ENCODE measurements at regions not wholly inside any gene's neighbourhood (a gene's known extent, or its start where the extent isn't known, plus 50 kb on each side); places are given as distances from the start of the nearest gene placed in this dataset.

DNA sequence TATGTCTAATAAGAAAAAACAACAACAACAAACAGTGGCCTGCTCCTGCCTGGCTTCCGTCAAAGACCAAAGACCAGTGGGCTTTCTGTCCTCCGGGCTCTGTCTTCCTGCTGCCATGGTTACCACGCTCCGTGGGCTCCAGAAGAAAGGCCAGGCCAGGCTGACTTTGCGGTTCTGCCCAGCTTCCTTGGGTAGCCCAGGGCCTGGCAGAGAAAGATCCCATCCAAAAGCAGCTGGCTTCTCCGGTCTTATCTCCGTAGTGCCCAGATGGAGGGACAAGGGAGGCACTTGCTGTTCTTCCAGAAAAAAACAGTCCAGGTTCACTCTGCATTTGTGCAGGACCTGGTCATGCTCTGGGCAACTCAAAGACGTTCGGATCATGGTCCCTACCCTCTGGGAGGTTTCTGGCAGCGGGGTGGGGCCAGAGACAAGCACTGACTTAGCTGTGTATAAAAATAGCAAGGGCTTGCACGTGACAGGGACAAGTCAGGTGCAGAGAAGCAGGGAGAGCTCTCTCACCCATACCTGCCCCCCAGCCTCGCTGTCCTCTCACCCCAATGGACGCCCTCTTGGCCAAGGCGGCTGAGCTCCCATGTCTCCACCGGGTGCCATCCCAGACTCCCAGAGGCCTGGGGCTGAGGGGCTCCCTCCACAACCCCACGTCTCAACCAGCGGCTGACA lies 212.2 kb downstream of the C9orf50 start:
- Histone ChIP-seq H3K4me1 (replicated peaks in 1 of 4; ENCODE audit: control insufficient read depth in 3 of 4, insufficient read depth in 4 of 4, low read length in 3 of 4) (peaks cover 0 to 25% (median 15%) of the 10 kb centered on the region in 4 experiments; a peak in 6 of 7 replicates), H3K4me3 (ENCODE audit: extremely low read depth in 1 of 4, insufficient read depth in 2 of 4, low read depth in 3 of 4, low read length in 4 of 4) (no peak overlapping the region), H4K20me1 (replicated peaks in 1 of 2; ENCODE audit: control insufficient read depth in 1 of 2, insufficient read depth in 2 of 2, low read length in 2 of 2) (peaks cover 0 to 4% of the 10 kb centered on the region in 2 experiments), H4K8ac (ENCODE audit: extremely low read depth, insufficient read depth, low read length) (no peak overlapping the region), H3K18ac (ENCODE audit: extremely low read depth, low read length) (no peak overlapping the region), H3K23me2 (ENCODE audit: low read depth, low read length) (peaks cover 7% of the 10 kb centered on the region; the same call in 1 of the 2 replicates), H2AK5ac (ENCODE audit: low read depth, low read length) (no peak overlapping the region), H3K14ac (ENCODE audit: insufficient read length) (no peak overlapping the region), H2BK5ac (ENCODE audit: low read depth, low read length) (no peak overlapping the region), H3K79me2 (ENCODE audit: control insufficient read depth in 1 of 2, insufficient read depth in 2 of 2, low read length in 2 of 2) (no peaks in the 10 kb centered on the region), H3K4ac (replicated peaks; ENCODE audit: insufficient read length, low read depth, low read length) (no peak overlapping the region), H2BK12ac (ENCODE audit: low read depth, low read length) (no peak overlapping the region), H4K5ac (ENCODE audit: insufficient read length, low read depth, low read length) (no peak overlapping the region), H2BK120ac (replicated peaks; ENCODE audit: low read depth, low read length) (no peak overlapping the region), H4K91ac (replicated peaks; ENCODE audit: insufficient read length, low read length) (no peak overlapping the region), H2AFZ (ENCODE audit: low read length) (no peak overlapping the region), H3K56ac (replicated peaks; ENCODE audit: insufficient read length, low read depth, low read length) (no peak overlapping the region), H2BK15ac (ENCODE audit: low read length) (no peak overlapping the region), H3K27ac (ENCODE audit: low read depth, low read length) (no peak overlapping the region), H3K27me3 (replicated peaks in 1 of 4; ENCODE audit: control insufficient read depth in 3 of 4, extremely low read depth in 1 of 4, insufficient read depth in 3 of 4, low read length in 3 of 4) (no peaks in the 10 kb centered on the region; a peak in 3 of 7 replicates), H3K9me3 (ENCODE audit: insufficient read depth in 2 of 2, low read depth in 1 of 2, low read length in 1 of 2) (peaks cover 0 to 5% of the 10 kb centered on the region in 2 experiments; a peak in 2 of 4 replicates), H3K36me3 (ENCODE audit: control insufficient read depth in 2 of 4, insufficient read depth in 4 of 4, low read length in 3 of 4) (no peaks in the 10 kb centered on the region), H2BK20ac (ENCODE audit: low read length) (no peak overlapping the region), H3K23ac (ENCODE audit: insufficient read length) (no peak overlapping the region), H3K79me1 (ENCODE audit: low read depth, low read length) (no peaks in the 10 kb centered on the region), H3K9ac (replicated peaks in 1 of 4; ENCODE audit: extremely low read depth in 1 of 4, low read depth in 3 of 4, low read length in 3 of 4) (no peak overlapping the region), H3K4me2 (ENCODE audit: insufficient read depth in 1 of 2, low read depth in 2 of 2, low read length in 2 of 2) (no peak overlapping the region)
- 87% methylated on average over 17 of the region's 17 CpGs; no CpG with 5 or more reads in 1 of the 2 experiments for WGBS, 2 experiments (ENCODE audit: extremely low coverage in 1 of 2, insufficient coverage in 1 of 2, insufficient read length in 1 of 2, insufficient replicate concordance in 2 of 2, low coverage in 1 of 2, low lambda C conversion rate in 2 of 2, missing lambda C conversion rate in 1 of 2)
- POLR2A ChIA-PET (ENCODE audit: partially characterized antibody) = interaction anchor here (1.0 to 1.2 kb wide), 2 partner anchors 153 to 231 kb away, joined by 3 to 4 read pairs; partner anchors contain the start of gene IER5L
- CTCF ChIA-PET (ENCODE audit: partially characterized antibody) = interaction anchor here (1.0 kb wide), 2 partner anchors 73 to 226 kb away, joined by 3 read pairs; no protein-coding TSS in a partner anchor
- TF ChIP-seq GABPA (IDR thresholded peaks at IDR 0.05; ENCODE audit: borderline replicate concordance, insufficient read depth, low read length) (no peak), BRCA1 (IDR thresholded peaks at IDR 0.05; ENCODE audit: low read depth, low read length) (no peak)
- FAIRE-seq = no peak
- DNase-seq (ENCODE audit: low read depth in 1 of 2, low spot score in 2 of 2) = no peak
